K562 (cell line): ENCODE measurements at regions not wholly inside any gene's neighbourhood (a gene's known extent, or its start where the extent isn't known, plus 50 kb on each side); places are given as distances from the start of the nearest gene placed in this dataset.

Experiments used
- ATAC-seq: fragments of 200-7000 bp; cut with Tn5 transposase; 3 replicates; pipeline ENCODE4 v1.9.1; 2020; ENCODE audit warnings: moderate library complexity
- BruUV-seq: library from RNA; stranded (reverse); fragments of 400-500 nt; replicated peaks from 2 replicates; lab custom pipeline; 2021; lab: Mats Ljungman, UMichigan
- CTCF ChIA-PET: fragments of 300-600 bp; formaldehyde crosslinking; extraction: SDS; loops from one replicate; lab custom pipeline; 2021; ENCODE audit warnings: low intra/inter-chr PET ratio; lab: Yijun Ruan, JAX
- POLR2A ChIA-PET: fragments of 300-600, 350-650 bp; sonication (Branson Sonifier 250); formaldehyde crosslinking; extraction: SDS; loops from one replicate; lab custom pipeline; 2021; ENCODE audit warnings: antibody characterized with exemption, inconsistent platforms; lab: Yijun Ruan, JAX
- DNase-seq, 4 experiments: peaks; one replicate each; pipeline versions ENCODE4 v3.0.0 to v3.0.0-alpha.2; 2011 to 2018; ENCODE audit warnings: low spot score in 3 of 4, mixed read lengths in 3 of 4; ENCODE audit errors: extremely low read depth in 1 of 4
- FAIRE-seq: peaks from 2 replicates; lab custom pipeline; 2011; peaks lifted over from hg19 to GRCh38; lab: Jason Lieb, UNC
- H2AFZ ChIP-seq: 2 replicates; pipeline ENCODE4 v1.6.0; 2011; ENCODE audit warnings: low read depth, low read length, control low read depth, inconsistent platforms
- H3K27ac ChIP-seq: fragments of 200-600 bp; 3 replicates; pipeline ENCODE4 v1.8.0; 2011; ENCODE audit warnings: low read depth, mild to moderate bottlenecking, control low read depth, inconsistent platforms, low read length, moderate library complexity, mixed read lengths; ENCODE audit errors: extremely low read depth
- H3K27me3 ChIP-seq, 2 experiments: fragments of 300-600 bp in 1 of 2; 2 replicates in 1 of 2; 3 replicates in 1 of 2; pipeline versions ENCODE4 v1.6.0 to v1.8.0; 2011; ENCODE audit warnings: inconsistent platforms in 2 of 2, low read length in 2 of 2, mild to moderate bottlenecking in 1 of 2, mixed read lengths in 1 of 2, moderate library complexity in 1 of 2; ENCODE audit not compliant: control insufficient read depth in 2 of 2, insufficient read depth in 2 of 2
- H3K36me3 ChIP-seq: fragments of 300-600 bp; 3 replicates; pipeline ENCODE4 v1.8.0; 2011; ENCODE audit warnings: mild to moderate bottlenecking, low read length, inconsistent platforms; ENCODE audit not compliant: control insufficient read depth, insufficient read depth
- H3K4me1 ChIP-seq, 2 experiments: fragments of 200-600 bp in 1 of 2; replicated peaks in 1 of 2; 2 replicates in 1 of 2; 3 replicates in 1 of 2; pipeline versions ENCODE4 v1.5.1 to v1.8.0; 2011; ENCODE audit warnings: inconsistent platforms in 2 of 2, low read length in 2 of 2, mild to moderate bottlenecking in 1 of 2, mixed read lengths in 1 of 2, moderate library complexity in 1 of 2; ENCODE audit not compliant: control insufficient read depth in 2 of 2, insufficient read depth in 2 of 2
- H3K4me2 ChIP-seq: 2 replicates; pipeline ENCODE4 v1.6.1; 2011; ENCODE audit warnings: low read length, control low read depth, inconsistent platforms, mixed read lengths; ENCODE audit not compliant: insufficient read depth
- H3K4me3 ChIP-seq: fragments of 200-600 bp; sonication (generic), shearing (Covaris generic); 2 replicates; pipeline ENCODE4 v1.5.1; 2016; ENCODE audit warnings: control low read depth, inconsistent platforms
- H3K79me2 ChIP-seq: fragments of 200-600 bp; 3 replicates; pipeline ENCODE4 v1.8.0; 2011; ENCODE audit warnings: low read length, inconsistent platforms; ENCODE audit not compliant: control insufficient read depth, insufficient read depth
- H3K9ac ChIP-seq, 2 experiments: 2 replicates each; pipeline versions ENCODE4 v1.6.0 to v1.6.1; 2011; ENCODE audit warnings: low read depth in 2 of 2, low read length in 2 of 2, control low read depth in 1 of 2, inconsistent platforms in 1 of 2, mild to moderate bottlenecking in 1 of 2, mixed read lengths in 1 of 2; ENCODE audit not compliant: insufficient read depth in 1 of 2
- H3K9me1 ChIP-seq: one replicate; pipeline ENCODE4 v1.6.0; 2011; ENCODE audit warnings: inconsistent platforms, mild to moderate bottlenecking, low read length, moderate library complexity; ENCODE audit not compliant: control insufficient read depth, insufficient read depth
- H3K9me3 ChIP-seq: replicated peaks from 2 replicates; pipeline ENCODE4 v1.5.1; 2011; ENCODE audit warnings: low read depth, low read length, inconsistent platforms; ENCODE audit not compliant: control insufficient read depth, insufficient read depth
- H4K20me1 ChIP-seq: replicated peaks from 2 replicates; pipeline ENCODE4 v1.6.1; 2011; ENCODE audit warnings: low read length, inconsistent platforms, mixed read lengths; ENCODE audit not compliant: control insufficient read depth, insufficient read depth
- ASH1L ChIP-seq: fragments of 450-650 bp; IDR thresholded peaks from 2 replicates; pipeline ENCODE4 v1.6.1; 2018; ENCODE audit warnings: borderline replicate concordance, mild to moderate bottlenecking, low read depth; ENCODE audit not compliant: partially characterized antibody
- BRF1 ChIP-seq: IDR thresholded peaks from 3 replicates; pipeline ENCODE4 v1.6.1; 2011; ENCODE audit warnings: borderline replicate concordance, mild to moderate bottlenecking; ENCODE audit not compliant: insufficient read length; ENCODE audit errors: extremely low read depth
- CEBPB ChIP-seq: fragments of 450-650 bp; IDR thresholded peaks from 2 replicates; pipeline ENCODE4 v1.6.1; 2016; ENCODE audit warnings: missing genetic modification characterization, missing compliant biosample characterization
- GATA2 ChIP-seq: sonication (generic); formaldehyde crosslinking; IDR thresholded peaks from 2 replicates; pipeline ENCODE4 v1.4.0; 2020; ENCODE audit warnings: mild to moderate bottlenecking, missing genetic modification reagents
- HNRNPH1 ChIP-seq: fragments of 200-400 bp; formaldehyde crosslinking; optimal IDR thresholded peaks from 2 replicates; pipeline ENCODE3; 2017; ENCODE audit warnings: low read depth, mild to moderate bottlenecking, low read length, moderate library complexity
- RBM15 ChIP-seq: fragments of 200-400 bp; formaldehyde crosslinking; IDR thresholded peaks from 2 replicates; pipeline ENCODE4 v1.6.1; 2018; ENCODE audit warnings: mild to moderate bottlenecking, low read length, moderate library complexity; ENCODE audit not compliant: insufficient read depth
- SRSF9 ChIP-seq: fragments of 200-400 bp; formaldehyde crosslinking; IDR thresholded peaks from 2 replicates; pipeline ENCODE4 v1.6.1; 2017; ENCODE audit warnings: low read depth, low read length, borderline replicate concordance
- TGIF2 ChIP-seq: sonication (generic); formaldehyde crosslinking; IDR thresholded peaks from 2 replicates; pipeline ENCODE4 v1.8.1; 2022; ENCODE audit warnings: mild to moderate bottlenecking, missing genetic modification reagents, moderate library complexity
- ZNF184 ChIP-seq: sonication (generic); formaldehyde crosslinking; IDR thresholded peaks from 2 replicates; pipeline ENCODE4 v1.5.0; 2020; ENCODE audit warnings: missing genetic modification reagents
- ZNF830 ChIP-seq: fragments of 250-450 bp; sonication (Bioruptor Pico); IDR thresholded peaks from 2 replicates; pipeline ENCODE4 v1.5.0; 2021; ENCODE audit warnings: mild to moderate bottlenecking
- WGBS: fragments of 100-300 bp; shearing (Covaris generic); methylation state at CpG from one replicate; pipeline ENCODE4 v1.1.6; 2016; ENCODE audit warnings: low coverage, mixed read lengths; ENCODE audit not compliant: insufficient coverage; ENCODE audit errors: missing lambda C conversion rate; 5-methylcytosine and 5-hydroxymethylcytosine counted together
- in situ Hi-C: fragments of 300-500 bp; cut with MboI; formaldehyde crosslinking; loops from 4 replicates; pipeline ENCODE4 v1.15.0; 2018; ENCODE audit warnings: inconsistent platforms, mixed read lengths
- intact Hi-C: fragments of 100-400 bp; cut with micrococcal nuclease; formaldehyde crosslinking; loops from 2 replicates; pipeline ENCODE4 v1.14.2; 2022
- TF ChIP-seq, protein P1 (sequence below): sonication (generic); formaldehyde crosslinking; IDR thresholded peaks from 2 replicates; pipeline ENCODE4 v1.8.1; 2023; ENCODE audit warnings: mild to moderate bottlenecking, missing genetic modification reagents, moderate library complexity
- TF ChIP-seq, protein P2 (sequence below): IDR thresholded peaks from 2 replicates; pipeline ENCODE4 v1.6.1; 2016; ENCODE audit warnings: missing genetic modification characterization, missing compliant biosample characterization
- TF ChIP-seq, protein P3 (sequence below), 2 experiments: IDR thresholded peaks; 2 replicates each; pipeline ENCODE4 v1.6.1; 2012; ENCODE audit warnings: improper control_type of control experiment in 2 of 2, low read depth in 2 of 2, low read length in 2 of 2, borderline replicate concordance in 1 of 2

DNA sequence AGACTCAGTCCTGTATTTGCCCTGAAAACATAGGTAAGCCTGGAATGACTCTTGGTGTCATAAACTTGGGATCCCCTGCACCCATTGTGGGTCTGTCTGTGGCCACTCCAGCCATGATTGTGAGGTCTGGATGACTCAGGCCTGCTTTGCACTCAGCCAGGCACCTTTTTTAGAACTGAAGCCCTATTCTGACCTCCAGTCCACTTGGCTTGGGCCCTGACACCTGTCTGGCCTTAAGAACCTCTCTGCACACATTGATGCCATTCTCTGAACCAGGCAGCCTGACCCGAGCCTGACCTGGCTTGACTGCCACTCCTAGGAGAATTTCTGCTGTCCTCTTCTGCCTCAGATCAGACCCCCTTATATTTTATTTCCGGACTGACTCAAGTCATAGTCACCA, 383.7 kb downstream of the MAFB start:
- no peaks in the 10 kb centered on the region for H3K4me1 ChIP-seq
- no peak overlapping the region for H3K27ac ChIP-seq
- H4K20me1 ChIP-seq = no peaks in the 10 kb centered on the region
- no peak for DNase-seq
- in situ Hi-C loops (no loop called here), intact Hi-C loops (no loop called here)
- H3K79me2 ChIP-seq = no peaks in the 10 kb centered on the region
- no peak overlapping the region for H3K4me3 ChIP-seq
- H3K9me3 ChIP-seq = no peaks in the 10 kb centered on the region
- no peak overlapping the region for H2AFZ ChIP-seq
- ChIA-PET CTCF (no interaction called here), POLR2A (no interaction called here)
- FAIRE-seq = no peak
- no peak for ATAC-seq
- no peak overlapping the region for H3K9ac ChIP-seq
- no peak for TF ChIP-seq BRF1
- no peak for TF ChIP-seq ASH1L
- TF ChIP-seq ZNF830 (CRISPR knock-in tag) = no peak
- TF ChIP-seq GATA2 (CRISPR knock-in tag) = no peak
- TF ChIP-seq, protein P1, sequence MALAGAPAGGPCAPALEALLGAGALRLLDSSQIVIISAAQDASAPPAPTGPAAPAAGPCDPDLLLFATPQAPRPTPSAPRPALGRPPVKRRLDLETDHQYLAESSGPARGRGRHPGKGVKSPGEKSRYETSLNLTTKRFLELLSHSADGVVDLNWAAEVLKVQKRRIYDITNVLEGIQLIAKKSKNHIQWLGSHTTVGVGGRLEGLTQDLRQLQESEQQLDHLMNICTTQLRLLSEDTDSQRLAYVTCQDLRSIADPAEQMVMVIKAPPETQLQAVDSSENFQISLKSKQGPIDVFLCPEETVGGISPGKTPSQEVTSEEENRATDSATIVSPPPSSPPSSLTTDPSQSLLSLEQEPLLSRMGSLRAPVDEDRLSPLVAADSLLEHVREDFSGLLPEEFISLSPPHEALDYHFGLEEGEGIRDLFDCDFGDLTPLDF (CRISPR knock-in tag) = no peak
- TF ChIP-seq, protein P2, sequence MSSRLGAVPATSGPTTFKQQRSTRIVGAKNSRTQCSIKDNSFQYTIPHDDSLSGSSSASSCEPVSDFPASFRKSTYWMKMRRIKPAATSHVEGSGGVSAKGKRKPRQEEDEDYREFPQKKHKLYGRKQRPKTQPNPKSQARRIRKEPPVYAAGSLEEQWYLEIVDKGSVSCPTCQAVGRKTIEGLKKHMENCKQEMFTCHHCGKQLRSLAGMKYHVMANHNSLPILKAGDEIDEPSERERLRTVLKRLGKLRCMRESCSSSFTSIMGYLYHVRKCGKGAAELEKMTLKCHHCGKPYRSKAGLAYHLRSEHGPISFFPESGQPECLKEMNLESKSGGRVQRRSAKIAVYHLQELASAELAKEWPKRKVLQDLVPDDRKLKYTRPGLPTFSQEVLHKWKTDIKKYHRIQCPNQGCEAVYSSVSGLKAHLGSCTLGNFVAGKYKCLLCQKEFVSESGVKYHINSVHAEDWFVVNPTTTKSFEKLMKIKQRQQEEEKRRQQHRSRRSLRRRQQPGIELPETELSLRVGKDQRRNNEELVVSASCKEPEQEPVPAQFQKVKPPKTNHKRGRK = no peak
- TF ChIP-seq TGIF2 (CRISPR knock-in tag) = no peak
- no peak for TF ChIP-seq CEBPB (tag)
- TF ChIP-seq HNRNPH1 = no peak
- TF ChIP-seq RBM15 = no peak
- TF ChIP-seq, protein P3, sequence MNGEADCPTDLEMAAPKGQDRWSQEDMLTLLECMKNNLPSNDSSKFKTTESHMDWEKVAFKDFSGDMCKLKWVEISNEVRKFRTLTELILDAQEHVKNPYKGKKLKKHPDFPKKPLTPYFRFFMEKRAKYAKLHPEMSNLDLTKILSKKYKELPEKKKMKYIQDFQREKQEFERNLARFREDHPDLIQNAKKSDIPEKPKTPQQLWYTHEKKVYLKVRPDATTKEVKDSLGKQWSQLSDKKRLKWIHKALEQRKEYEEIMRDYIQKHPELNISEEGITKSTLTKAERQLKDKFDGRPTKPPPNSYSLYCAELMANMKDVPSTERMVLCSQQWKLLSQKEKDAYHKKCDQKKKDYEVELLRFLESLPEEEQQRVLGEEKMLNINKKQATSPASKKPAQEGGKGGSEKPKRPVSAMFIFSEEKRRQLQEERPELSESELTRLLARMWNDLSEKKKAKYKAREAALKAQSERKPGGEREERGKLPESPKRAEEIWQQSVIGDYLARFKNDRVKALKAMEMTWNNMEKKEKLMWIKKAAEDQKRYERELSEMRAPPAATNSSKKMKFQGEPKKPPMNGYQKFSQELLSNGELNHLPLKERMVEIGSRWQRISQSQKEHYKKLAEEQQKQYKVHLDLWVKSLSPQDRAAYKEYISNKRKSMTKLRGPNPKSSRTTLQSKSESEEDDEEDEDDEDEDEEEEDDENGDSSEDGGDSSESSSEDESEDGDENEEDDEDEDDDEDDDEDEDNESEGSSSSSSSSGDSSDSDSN (IDR thresholded peaks at IDR 0.05; ENCODE audit: borderline replicate concordance in 1 of 2, low read depth in 2 of 2, low read length in 2 of 2) = no peak
- TF ChIP-seq SRSF9 = no peak
- no peak for TF ChIP-seq ZNF184 (CRISPR knock-in tag)
- BruUV-seq = no TSS peak
- no peak overlapping the region for H3K4me2 ChIP-seq
- no peaks in the 10 kb centered on the region for H3K9me1 ChIP-seq
- H3K27me3 ChIP-seq = no peaks in the 10 kb centered on the region
- H3K36me3 ChIP-seq = no peaks in the 10 kb centered on the region
- WGBS = 0% methylated on average over 2 of the region's 2 CpGs
